ENCODE measurements at regions not wholly inside any gene's neighbourhood (a gene's known extent, or its start where the extent isn't known, plus 50 kb on each side); places are given as distances from the start of the nearest gene placed in this dataset.

- TF ChIP-seq ZXDC (CRISPR knock-in tag; IDR thresholded peaks at IDR 0.05) = no peak
- TF ChIP-seq TBX3 (IDR thresholded peaks at IDR 0.05; ENCODE audit: borderline replicate concordance) = no peak
- no peak for TF ChIP-seq ZNF430 (CRISPR knock-in tag; IDR thresholded peaks at IDR 0.05)
- TF ChIP-seq MXD4 (CRISPR knock-in tag; IDR thresholded peaks at IDR 0.05) = no peak
Measured at GRCh38 chr12:105613887-105614286, 283.4 kb downstream of the C12orf75 start (continued).

GRCh38 chr12:105616971-105617540 lies 286.6 kb downstream of the C12orf75 start:
- no peak overlapping the region for H2AFZ ChIP-seq (ENCODE audit: low read length)
- H3K79me2 ChIP-seq (ENCODE audit: insufficient read depth, low read length) = no peaks in the 10 kb centered on the region
- no peak for FAIRE-seq
- no peak overlapping the region for H3K9ac ChIP-seq (ENCODE audit: insufficient read depth, low read depth, low read length)
- no peak overlapping the region for H3K4me3 ChIP-seq (replicated peaks in 1 of 3; ENCODE audit: insufficient read depth in 1 of 3, low read depth in 2 of 3, low read length in 3 of 3)
- TF ChIP-seq SAFB2 (CRISPR knock-in tag; IDR thresholded peaks at IDR 0.05; ENCODE audit: borderline replicate concordance, low read depth) = no peak
- TF ChIP-seq FOXM1 (CRISPR knock-in tag; IDR thresholded peaks at IDR 0.05) = no peak
- no peak for TF ChIP-seq ZNF230 (CRISPR knock-in tag; IDR thresholded peaks at IDR 0.05)
- no peak for TF ChIP-seq ZFP1 (CRISPR knock-in tag; IDR thresholded peaks at IDR 0.05)
- TF ChIP-seq KDM1A (CRISPR knock-in tag; IDR thresholded peaks at IDR 0.05) = no peak
- TF ChIP-seq THAP8 (CRISPR knock-in tag; IDR thresholded peaks at IDR 0.05; ENCODE audit: borderline replicate concordance) = no peak
- TF ChIP-seq SMARCE1 (IDR thresholded peaks at IDR 0.05; ENCODE audit: borderline replicate concordance) = no peak
- TF ChIP-seq KDM4B (CRISPR knock-in tag; IDR thresholded peaks at IDR 0.05) = no peak
- ATAC-seq = no peak
- CTCF ChIA-PET (ENCODE audit: low intra/inter-chr PET ratio, low total read pairs) = no interaction called here
- 39% methylated on average over 7 of the region's 7 CpGs for WGBS (ENCODE audit: low lambda C conversion rate)
- no peak overlapping the region for H3K27ac ChIP-seq (ENCODE audit: extremely low read length, insufficient read depth, low read length)
- no peaks in the 10 kb centered on the region for H3K4me1 ChIP-seq (ENCODE audit: insufficient read depth, low read length)
- intact Hi-C loops (cut with micrococcal nuclease; ENCODE audit: unreplicated experiment) = no loop called here
- no peak overlapping the region for H3K4me2 ChIP-seq (ENCODE audit: low read depth, low read length)
- H3K9me3 ChIP-seq (ENCODE audit: low read length) = no peaks in the 10 kb centered on the region
- POLR2A ChIA-PET = no interaction called here
- no TSS peak for BruUV-seq (replicated peaks)
- DNase-seq (ENCODE audit: low spot score) = no peak
- no peaks in the 10 kb centered on the region for H3K36me3 ChIP-seq (replicated peaks in 1 of 2; ENCODE audit: control insufficient read depth in 1 of 2, insufficient read depth in 2 of 2, low read length in 2 of 2)
- H4K20me1 ChIP-seq (ENCODE audit: insufficient read depth, low read length) = no peaks in the 10 kb centered on the region
- in situ Hi-C loops (cut with HindIII; ENCODE audit: extremely low pct_ligation_motif_present, low pct_unique_long_range_greater_than_20kb) = no loop called here
- no peaks in the 10 kb centered on the region for H3K27me3 ChIP-seq (ENCODE audit: control insufficient read depth in 1 of 2, insufficient read depth in 2 of 2, low read length in 2 of 2)
